ENCODE measurements at regions not wholly inside any gene's neighbourhood (a gene's known extent, or its start where the extent isn't known, plus 50 kb on each side); places are given as distances from the start of the nearest gene placed in this dataset.
A peak's percentile ranks its signal among the peaks of the same experiment; 100 is the strongest.

- peaks cover 23% of the 10 kb centered on the region for H3K4me1 ChIP-seq
- TF ChIP-seq CTCF (IDR thresholded peaks at IDR 0.05; ENCODE audit: insufficient read depth in 1 of 2, low read depth in 1 of 2, low read length in 1 of 2, severe bottlenecking in 1 of 2, unreplicated experiment in 1 of 2) = no peak
- 0 out of 2 replicates have a peak, but pooled peaks cover 3% of the 10 kb centered on the region for H3K9me3 ChIP-seq
- intact Hi-C loops (cut with micrococcal nuclease; ENCODE audit: unreplicated experiment) = no loop called here
- no peaks in the 10 kb centered on the region for H3K36me3 ChIP-seq (ENCODE audit: control insufficient read depth, insufficient read depth, low read length)
- H3K27me3 ChIP-seq (replicated peaks; ENCODE audit: control insufficient read depth, insufficient read depth, low read length) = no peaks in the 10 kb centered on the region
- CTCF ChIA-PET = interaction anchor here (1.0 to 2.0 kb wide), 3 partner anchors 12 to 94 kb away, joined by 4 to 7 read pairs (median 7); no protein-coding TSS in a partner anchor
- H3K4me1 Mint-ChIP-seq (ENCODE audit: low read depth, unreplicated experiment) = peaks cover 6% of the 10 kb centered on the region
- H3K9me3 Mint-ChIP-seq (ENCODE audit: unreplicated experiment) = no peaks in the 10 kb centered on the region
- POLR2A ChIA-PET = interaction anchor here (0.6 to 0.8 kb wide), 2 partner anchors 131 to 458 kb away, joined by 5 to 6 read pairs; partner anchors contain the start of gene CHFR
- no peak overlapping the region for H3K4me3 ChIP-seq (ENCODE audit: low read depth, low read length)
- H3K27me3 Mint-ChIP-seq (ENCODE audit: insufficient read depth, unreplicated experiment) = no peaks in the 10 kb centered on the region
- H3K4me3 Mint-ChIP-seq (ENCODE audit: unreplicated experiment) = peak overlapping the region; percentile 67
- no peak for DNase-seq
- no TSS peak for BruUV-seq (replicated peaks)
- peak overlapping the region; percentile 69 for H3K27ac Mint-ChIP-seq (ENCODE audit: unreplicated experiment)
- no peaks in the 10 kb centered on the region for H3K36me3 Mint-ChIP-seq (ENCODE audit: insufficient read depth, unreplicated experiment)
Measured at GRCh38 chr12:132429602-132429945, 60.4 kb upstream of the FBRSL1 start.

- intact Hi-C loops (cut with micrococcal nuclease; ENCODE audit: unreplicated experiment) = no loop called here
- no peak overlapping the region for H3K4me3 Mint-ChIP-seq (ENCODE audit: unreplicated experiment)
- no TSS peak for BruUV-seq (replicated peaks)
- no peaks in the 10 kb centered on the region for H3K9me3 Mint-ChIP-seq (ENCODE audit: unreplicated experiment)
- no peaks in the 10 kb centered on the region for H3K27me3 ChIP-seq (replicated peaks; ENCODE audit: control insufficient read depth, insufficient read depth, low read length)
- no peak for DNase-seq
- ChIA-PET POLR2A (no interaction called here), CTCF (interaction anchor here (1.1 kb wide), 1 partner anchor 13 kb away, joined by 4 read pairs; no protein-coding TSS in a partner anchor)
- no peaks in the 10 kb centered on the region for H3K27me3 Mint-ChIP-seq (ENCODE audit: insufficient read depth, unreplicated experiment)
- H3K36me3 Mint-ChIP-seq (ENCODE audit: insufficient read depth, unreplicated experiment) = no peaks in the 10 kb centered on the region
- no peak overlapping the region for H3K4me3 ChIP-seq (ENCODE audit: low read depth, low read length)
- TF ChIP-seq CTCF (IDR thresholded peaks at IDR 0.05; ENCODE audit: insufficient read depth in 1 of 2, low read depth in 1 of 2, low read length in 1 of 2, severe bottlenecking in 1 of 2, unreplicated experiment in 1 of 2) = no peak
- H3K27ac Mint-ChIP-seq (ENCODE audit: unreplicated experiment) = no peak overlapping the region
- no peaks in the 10 kb centered on the region for H3K36me3 ChIP-seq (ENCODE audit: control insufficient read depth, insufficient read depth, low read length)
- H3K9me3 ChIP-seq = 0 out of 2 replicates have a peak, but pooled peaks cover 3% of the 10 kb centered on the region
- peaks cover 23% of the 10 kb centered on the region for H3K4me1 ChIP-seq
- H3K4me1 Mint-ChIP-seq (ENCODE audit: low read depth, unreplicated experiment) = peaks cover 6% of the 10 kb centered on the region
Measured at GRCh38 chr12:132428936-132429601, 60.9 kb upstream of the FBRSL1 start.

GRCh38 chr12:132427999-132428935, 61.7 kb upstream of the FBRSL1 start:
- DNase-seq = no peak
- BruUV-seq (replicated peaks) = no TSS peak
- POLR2A ChIA-PET = no interaction called here
- TF ChIP-seq CTCF (IDR thresholded peaks at IDR 0.05; ENCODE audit: insufficient read depth in 1 of 2, low read depth in 1 of 2, low read length in 1 of 2, severe bottlenecking in 1 of 2, unreplicated experiment in 1 of 2) = no peak
- Histone ChIP-seq H3K4me1 (peaks cover 23% of the 10 kb centered on the region), H3K27me3 (replicated peaks; ENCODE audit: control insufficient read depth, insufficient read depth, low read length) (no peaks in the 10 kb centered on the region), H3K4me3 (ENCODE audit: low read depth, low read length) (no peak overlapping the region), H3K9me3 (0 out of 2 replicates have a peak, but pooled peaks cover 3% of the 10 kb centered on the region), H3K36me3 (ENCODE audit: control insufficient read depth, insufficient read depth, low read length) (no peaks in the 10 kb centered on the region)
- no peaks in the 10 kb centered on the region for H3K36me3 Mint-ChIP-seq (ENCODE audit: insufficient read depth, unreplicated experiment)
- intact Hi-C loops (cut with micrococcal nuclease; ENCODE audit: unreplicated experiment) = no loop called here
- H3K27ac Mint-ChIP-seq (ENCODE audit: unreplicated experiment) = no peak overlapping the region
- CTCF ChIA-PET = interaction anchor here (1.1 kb wide), 1 partner anchor 13 kb away, joined by 4 read pairs; no protein-coding TSS in a partner anchor
- H3K4me3 Mint-ChIP-seq (ENCODE audit: unreplicated experiment) = no peak overlapping the region
- H3K27me3 Mint-ChIP-seq (ENCODE audit: insufficient read depth, unreplicated experiment) = no peaks in the 10 kb centered on the region
- H3K9me3 Mint-ChIP-seq (ENCODE audit: unreplicated experiment) = no peaks in the 10 kb centered on the region
- peaks cover 6% of the 10 kb centered on the region for H3K4me1 Mint-ChIP-seq (ENCODE audit: low read depth, unreplicated experiment)

Measured in Caco-2 (cell line).